ENCODE measurements at regions not wholly inside any gene's neighbourhood (a gene's known extent, or its start where the extent isn't known, plus 50 kb on each side); places are given as distances from the start of the nearest gene placed in this dataset.

DNA sequence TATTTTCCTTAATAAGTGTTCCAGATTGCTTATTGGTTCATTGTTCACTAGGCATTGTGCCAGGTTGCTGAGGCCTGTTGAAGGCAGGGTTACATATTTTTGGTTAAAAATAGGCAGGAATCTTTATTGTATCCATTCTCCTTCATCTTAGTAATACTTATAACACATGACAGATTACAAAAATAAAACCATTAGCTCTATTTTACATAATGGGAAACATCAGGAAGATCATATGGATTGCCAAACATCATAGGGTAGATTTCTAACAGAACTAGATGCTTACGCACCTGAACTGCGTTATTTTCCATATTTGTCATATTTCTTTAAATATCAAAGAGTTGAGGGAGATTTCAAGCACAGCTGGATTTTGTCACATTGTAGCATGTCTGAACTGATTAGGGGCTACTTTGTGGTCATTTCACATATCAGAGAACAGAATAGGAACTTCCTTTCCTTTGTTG is 462.9 kb upstream of the SGO1 start:
- TF ChIP-seq, protein P1, sequence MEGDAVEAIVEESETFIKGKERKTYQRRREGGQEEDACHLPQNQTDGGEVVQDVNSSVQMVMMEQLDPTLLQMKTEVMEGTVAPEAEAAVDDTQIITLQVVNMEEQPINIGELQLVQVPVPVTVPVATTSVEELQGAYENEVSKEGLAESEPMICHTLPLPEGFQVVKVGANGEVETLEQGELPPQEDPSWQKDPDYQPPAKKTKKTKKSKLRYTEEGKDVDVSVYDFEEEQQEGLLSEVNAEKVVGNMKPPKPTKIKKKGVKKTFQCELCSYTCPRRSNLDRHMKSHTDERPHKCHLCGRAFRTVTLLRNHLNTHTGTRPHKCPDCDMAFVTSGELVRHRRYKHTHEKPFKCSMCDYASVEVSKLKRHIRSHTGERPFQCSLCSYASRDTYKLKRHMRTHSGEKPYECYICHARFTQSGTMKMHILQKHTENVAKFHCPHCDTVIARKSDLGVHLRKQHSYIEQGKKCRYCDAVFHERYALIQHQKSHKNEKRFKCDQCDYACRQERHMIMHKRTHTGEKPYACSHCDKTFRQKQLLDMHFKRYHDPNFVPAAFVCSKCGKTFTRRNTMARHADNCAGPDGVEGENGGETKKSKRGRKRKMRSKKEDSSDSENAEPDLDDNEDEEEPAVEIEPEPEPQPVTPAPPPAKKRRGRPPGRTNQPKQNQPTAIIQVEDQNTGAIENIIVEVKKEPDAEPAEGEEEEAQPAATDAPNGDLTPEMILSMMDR (IDR thresholded peaks at IDR 0.05): no peak
- no peak for TF ChIP-seq POLR2A (IDR thresholded peaks at IDR 0.05)

Data from Peyer's patch (tissue), 4 donors.